ENCODE measurements at regions not wholly inside any gene's neighbourhood (a gene's known extent, or its start where the extent isn't known, plus 50 kb on each side); places are given as distances from the start of the nearest gene placed in this dataset.
A peak's percentile ranks its signal among the peaks of the same experiment; 100 is the strongest.
"Not testable (repeated sequence)": the region's sequence is repeated elsewhere in the genome, so short reads cannot be mapped to it uniquely, and the experiment has no call there.

DNA sequence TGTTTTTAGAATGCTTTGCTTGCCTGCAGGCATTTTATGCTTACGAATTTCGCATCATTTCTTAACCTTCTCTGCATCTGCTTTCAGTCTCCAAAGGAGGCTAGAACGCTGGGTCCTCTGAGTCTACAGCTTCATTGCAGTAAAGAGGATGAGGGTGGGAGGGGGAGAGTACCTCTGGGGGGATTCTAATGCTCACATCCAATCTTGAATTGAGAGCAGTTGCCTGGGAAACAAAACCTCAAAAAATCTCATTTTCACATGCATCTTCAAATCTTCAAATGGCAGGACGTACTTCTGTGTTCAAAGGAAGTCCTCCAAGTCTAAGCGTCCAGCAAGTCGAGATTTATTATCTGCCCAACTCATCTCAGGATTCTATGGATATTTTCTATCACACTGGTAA lies 100.7 kb upstream of the PRKCQ start:
- intact Hi-C loops (cut with DNase I; ENCODE audit: low total_unique reads), result loop anchor here (5.0 kb wide), 1 partner anchor 263 kb away; no protein-coding TSS in a partner anchor
- WGBS, 5 donors, result 57 to 81% (median 70%) methylated on average over 6 of the region's 6 CpGs
- no peak for DNase-seq
- H3K36me3 ChIP-seq, result no peaks in the 10 kb centered on the region
- H3K27me3 ChIP-seq (replicated peaks in 1 of 7), result peaks cover 0 to 11% (median 0%) of the 10 kb centered on the region in 7 donors
- H3K9me3 ChIP-seq, result no peaks in the 10 kb centered on the region
- H3K27ac ChIP-seq, result no peak overlapping the region
- H3K4me1 ChIP-seq, result peaks cover 0 to 5% (median 2%) of the 10 kb centered on the region in 6 donors
- H3K4me3 ChIP-seq, result no peak overlapping the region
- TF ChIP-seq, protein P1, sequence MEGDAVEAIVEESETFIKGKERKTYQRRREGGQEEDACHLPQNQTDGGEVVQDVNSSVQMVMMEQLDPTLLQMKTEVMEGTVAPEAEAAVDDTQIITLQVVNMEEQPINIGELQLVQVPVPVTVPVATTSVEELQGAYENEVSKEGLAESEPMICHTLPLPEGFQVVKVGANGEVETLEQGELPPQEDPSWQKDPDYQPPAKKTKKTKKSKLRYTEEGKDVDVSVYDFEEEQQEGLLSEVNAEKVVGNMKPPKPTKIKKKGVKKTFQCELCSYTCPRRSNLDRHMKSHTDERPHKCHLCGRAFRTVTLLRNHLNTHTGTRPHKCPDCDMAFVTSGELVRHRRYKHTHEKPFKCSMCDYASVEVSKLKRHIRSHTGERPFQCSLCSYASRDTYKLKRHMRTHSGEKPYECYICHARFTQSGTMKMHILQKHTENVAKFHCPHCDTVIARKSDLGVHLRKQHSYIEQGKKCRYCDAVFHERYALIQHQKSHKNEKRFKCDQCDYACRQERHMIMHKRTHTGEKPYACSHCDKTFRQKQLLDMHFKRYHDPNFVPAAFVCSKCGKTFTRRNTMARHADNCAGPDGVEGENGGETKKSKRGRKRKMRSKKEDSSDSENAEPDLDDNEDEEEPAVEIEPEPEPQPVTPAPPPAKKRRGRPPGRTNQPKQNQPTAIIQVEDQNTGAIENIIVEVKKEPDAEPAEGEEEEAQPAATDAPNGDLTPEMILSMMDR (IDR thresholded peaks at IDR 0.05 in 8 of 11, conservative IDR thresholded peaks at IDR 0.05 in 3 of 11), result no peak
- TF ChIP-seq POLR2A (IDR thresholded peaks at IDR 0.05) (no peak), POLR2AphosphoS5 (IDR thresholded peaks at IDR 0.05) (no peak)

- Histone ChIP-seq H3K4me3 (no peak overlapping the region), H3K27ac (no peak overlapping the region), H3K9me3 (no peaks in the 10 kb centered on the region), H3K36me3 (no peaks in the 10 kb centered on the region), H3K27me3 (replicated peaks in 1 of 7) (peaks cover 0 to 11% (median 0%) of the 10 kb centered on the region in 7 donors), H3K4me1 (peaks cover 0 to 9% (median 2%) of the 10 kb centered on the region in 6 donors)
- TF ChIP-seq, protein P1 (IDR thresholded peaks at IDR 0.05 in 8 of 11, conservative IDR thresholded peaks at IDR 0.05 in 3 of 11), result no peak
- no peak for TF ChIP-seq POLR2A (IDR thresholded peaks at IDR 0.05)
- TF ChIP-seq POLR2AphosphoS5 (IDR thresholded peaks at IDR 0.05), result no peak
- no peak for DNase-seq
- intact Hi-C loops (cut with DNase I; ENCODE audit: low total_unique reads), result no loop called here
Observed at GRCh38 chr10:6678956-6679355, 98.9 kb upstream of the PRKCQ start.

DNA sequence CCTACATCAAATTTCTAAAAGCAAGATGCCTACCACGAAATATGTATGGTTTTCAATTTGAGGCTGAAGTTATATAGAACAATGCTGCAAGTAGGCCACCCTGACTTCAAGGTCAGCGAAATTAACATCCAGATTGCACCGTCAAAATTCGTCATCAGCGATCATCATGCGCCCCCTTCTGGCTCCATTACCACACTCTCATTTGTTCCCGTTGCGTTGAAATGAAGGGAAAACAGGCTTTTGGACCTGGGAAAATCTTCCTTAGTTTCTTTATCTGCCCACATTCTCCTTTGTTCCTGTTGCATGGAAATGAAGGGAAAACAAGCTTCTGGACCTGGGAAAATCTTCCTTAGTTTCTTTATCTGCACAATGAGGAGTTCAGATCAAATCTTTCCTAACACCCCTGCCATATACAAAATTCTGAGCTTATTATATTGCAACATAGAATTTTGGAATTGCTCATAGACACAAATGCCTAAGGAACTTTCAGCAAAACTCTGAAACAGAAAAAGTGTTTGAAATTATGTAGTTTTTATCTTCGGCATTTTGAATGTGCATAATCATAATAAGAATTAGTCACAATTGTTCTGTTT lies 98.2 kb upstream of the PRKCQ start:
- 14 to 16% (median 15%) methylated on average over 9 of the region's 9 CpGs for whole genome bisulfite sequencing, 5 donors
- intact Hi-C loops (cut with DNase I; ENCODE audit: low total_unique reads), result no loop called here
- H3K9me3 ChIP-seq, result no peaks in the 10 kb centered on the region

DNA sequence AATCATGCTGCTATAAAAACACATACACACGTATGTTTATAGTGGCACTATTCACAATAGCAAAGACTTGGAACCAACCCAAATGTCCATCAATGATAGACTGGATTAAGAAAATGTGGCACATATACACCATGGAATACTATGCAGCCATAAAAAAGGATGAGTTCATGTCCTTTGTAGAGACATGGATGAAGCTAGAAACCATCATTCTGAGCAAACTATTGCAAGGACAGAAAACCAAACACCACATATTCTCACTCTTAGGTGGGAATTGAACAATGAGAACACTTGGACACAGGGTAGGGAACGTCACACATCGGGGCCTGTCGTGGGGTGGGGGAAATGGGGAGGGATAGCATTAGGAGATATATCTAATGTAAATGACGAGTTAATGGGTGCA lies 97.1 kb upstream of the PRKCQ start:
- H3K4me3 ChIP-seq; H3K36me3 ChIP-seq; H3K4me1 ChIP-seq; H3K9me3 ChIP-seq; intact Hi-C loops (cut with DNase I; ENCODE audit: low total_unique reads); DNase-seq; H3K27ac ChIP-seq: not testable (repeated sequence)
- H3K27me3 ChIP-seq (replicated peaks in 1 of 7), result peaks cover 0 to 11% (median 0%) of the 10 kb centered on the region in 7 donors
- 89 to 95% (median 91%) methylated on average over 5 of the region's 5 CpGs for WGBS, 5 donors

More for the DNA sequence above, 98.2 kb upstream of the PRKCQ start:
- TF ChIP-seq, protein P1 (IDR thresholded peaks at IDR 0.05 in 8 of 11, conservative IDR thresholded peaks at IDR 0.05 in 3 of 11), result peak in 10 of 11 experiments; percentile 9 to 75 (median 66)
- TF ChIP-seq POLR2A (IDR thresholded peaks at IDR 0.05), result no peak
- Histone ChIP-seq H3K27ac (no peak overlapping the region), H3K27me3 (replicated peaks in 1 of 7) (peaks cover 0 to 11% (median 0%) of the 10 kb centered on the region in 7 donors), H3K36me3 (no peaks in the 10 kb centered on the region), H3K4me1 (peaks cover 0 to 9% (median 2%) of the 10 kb centered on the region in 6 donors), H3K4me3 (no peak overlapping the region)
- DNase-seq, result no peak
